ENCODE measurements at regions not wholly inside any gene's neighbourhood (a gene's known extent, or its start where the extent isn't known, plus 50 kb on each side); places are given as distances from the start of the nearest gene placed in this dataset.

DNA sequence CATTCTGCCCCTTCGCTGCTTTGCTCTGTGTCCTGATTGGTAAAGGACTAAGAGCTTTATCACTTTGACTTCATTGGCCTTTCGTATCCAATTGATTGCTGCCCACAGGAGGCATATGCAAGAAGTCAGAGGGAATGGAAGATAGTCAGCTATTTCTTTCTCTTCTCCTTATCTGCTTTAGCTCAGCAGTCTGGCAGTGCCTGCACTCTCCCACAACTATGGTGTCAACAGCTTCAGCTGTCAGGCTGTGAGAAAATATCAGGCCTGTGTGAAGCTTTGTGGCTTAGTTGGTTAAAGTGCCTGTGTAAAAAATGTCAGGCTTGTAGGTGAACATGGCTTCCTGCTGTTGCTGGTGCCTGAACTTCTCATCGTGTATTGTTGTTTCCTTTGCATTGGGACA is 243.0 kb downstream of the PCDH17 start:
- TF ChIP-seq CTCF (IDR thresholded peaks at IDR 0.05; ENCODE audit: poor library complexity) (no peak), EZH2phosphoT487 (IDR thresholded peaks at IDR 0.05; ENCODE audit: low read depth, severe bottlenecking, unreplicated experiment) (no peak)

Measured in hepatocyte (in vitro differentiated cells).